Progenitor cell of endocrine pancreas (in vitro differentiated cells): ENCODE measurements at regions not wholly inside any gene's neighbourhood (a gene's known extent, or its start where the extent isn't known, plus 50 kb on each side); places are given as distances from the start of the nearest gene placed in this dataset.

Experiments
- DNase-seq: peaks from one replicate; pipeline ENCODE4 v3.0.0; 2021; ENCODE audit warnings: low spot score; ENCODE audit not compliant: unreplicated experiment
- H3K27ac Mint-ChIP-seq: 2 replicates; pipeline ENCODE4 v1.8.0; 2021; ENCODE audit warnings: mild to moderate bottlenecking, moderate library complexity, mixed read lengths
- H3K27me3 Mint-ChIP-seq: 2 replicates; pipeline ENCODE4 v1.8.0; 2021; ENCODE audit warnings: mixed read lengths
- H3K36me3 Mint-ChIP-seq: 2 replicates; pipeline ENCODE4 v1.8.0; 2022; ENCODE audit warnings: mixed read lengths; ENCODE audit not compliant: insufficient read depth
- H3K4me1 Mint-ChIP-seq: 2 replicates; pipeline ENCODE4 v1.8.0; 2021; ENCODE audit warnings: low read depth, mixed read lengths
- H3K4me3 Mint-ChIP-seq: 2 replicates; pipeline ENCODE4 v1.8.0; 2021; ENCODE audit warnings: low read depth, mild to moderate bottlenecking, moderate library complexity, mixed read lengths
- H3K9me3 Mint-ChIP-seq: 2 replicates; pipeline ENCODE4 v1.8.0; 2021; ENCODE audit warnings: low read depth, mixed read lengths
- CTCF ChIP-seq: fragments of 200-600 bp; sonication (generic); IDR thresholded peaks from one replicate; pipeline ENCODE4 v1.5.0; 2021; ENCODE audit warnings: antibody characterized with exemption, mild to moderate bottlenecking; ENCODE audit not compliant: unreplicated experiment

GRCh38 chr10:78718032-78718572 is 350.7 kb upstream of the ZMIZ1 start:
- Mint-ChIP-seq H3K36me3 (no peaks in the 10 kb centered on the region), H3K4me3 (no peak overlapping the region), H3K27me3 (peaks cover 11% of the 10 kb centered on the region), H3K9me3 (peaks cover 2% of the 10 kb centered on the region), H3K4me1 (peaks cover 11% of the 10 kb centered on the region), H3K27ac (no peak overlapping the region)
- DNase-seq: no peak
- no peak for TF ChIP-seq CTCF

- H3K4me3 Mint-ChIP-seq: no peak overlapping the region
- H3K4me1 Mint-ChIP-seq: peaks cover 6% of the 10 kb centered on the region
- no peak for TF ChIP-seq CTCF
- H3K36me3 Mint-ChIP-seq: no peaks in the 10 kb centered on the region
- no peak overlapping the region for H3K27ac Mint-ChIP-seq
- peaks cover 2% of the 10 kb centered on the region for H3K9me3 Mint-ChIP-seq
- H3K27me3 Mint-ChIP-seq: peaks cover 14% of the 10 kb centered on the region
- no peak for DNase-seq
These were observed 349.5 kb upstream of the ZMIZ1 start for GRCh38 chr10:78719276-78719675.

GRCh38 chr10:78720091-78720490 is 348.7 kb upstream of the ZMIZ1 start:
- Mint-ChIP-seq H3K27me3 (peaks cover 20% of the 10 kb centered on the region), H3K27ac (no peak overlapping the region), H3K4me3 (no peak overlapping the region), H3K36me3 (no peaks in the 10 kb centered on the region), H3K9me3 (peaks cover 2% of the 10 kb centered on the region), H3K4me1 (no peaks in the 10 kb centered on the region)
- no peak for DNase-seq
- TF ChIP-seq CTCF: no peak

GRCh38 chr10:78721231-78721630 is 347.5 kb upstream of the ZMIZ1 start:
- no peak overlapping the region for H3K27ac Mint-ChIP-seq

GRCh38 chr10:78724846-78725245 is 343.9 kb upstream of the ZMIZ1 start:
- Mint-ChIP-seq H3K4me1 (no peaks in the 10 kb centered on the region), H3K4me3 (no peak overlapping the region), H3K27me3 (peaks cover 46% of the 10 kb centered on the region), H3K9me3 (peaks cover 2% of the 10 kb centered on the region), H3K27ac (peak overlapping the region; percentile 38), H3K36me3 (no peaks in the 10 kb centered on the region)
- DNase-seq: no peak
- no peak for TF ChIP-seq CTCF

More at GRCh38 chr10:78721231-78721630, 347.5 kb upstream of the ZMIZ1 start:
- H3K4me3 Mint-ChIP-seq: no peak overlapping the region
- no peak for TF ChIP-seq CTCF
- no peak for DNase-seq
- H3K36me3 Mint-ChIP-seq: no peaks in the 10 kb centered on the region
- H3K27me3 Mint-ChIP-seq: peaks cover 28% of the 10 kb centered on the region
- peaks cover 2% of the 10 kb centered on the region for H3K9me3 Mint-ChIP-seq
- H3K4me1 Mint-ChIP-seq: no peaks in the 10 kb centered on the region
